ENCODE measurements at regions not wholly inside any gene's neighbourhood (a gene's known extent, or its start where the extent isn't known, plus 50 kb on each side); places are given as distances from the start of the nearest gene placed in this dataset.

GRCh38 chr11:115083144-115083806 is 404.9 kb downstream of the NXPE2 start:
- peaks cover 0 to 5% of the 10 kb centered on the region in 2 donors for H3K4me1 ChIP-seq (ENCODE audit: control insufficient read depth in 2 of 2, insufficient read depth in 1 of 2, low read depth in 1 of 2, low read length in 2 of 2)
- H3K79me1 ChIP-seq (ENCODE audit: low read depth, low read length) = no peaks in the 10 kb centered on the region
- H3K9me3 ChIP-seq (replicated peaks in 1 of 2; ENCODE audit: control insufficient read depth in 2 of 2, insufficient read depth in 1 of 2, low read depth in 1 of 2, low read length in 2 of 2) = no peaks in the 10 kb centered on the region
- no peak overlapping the region for H3K14ac ChIP-seq (ENCODE audit: low read length)
- no peak overlapping the region for H4K8ac ChIP-seq (ENCODE audit: low read depth, low read length)
- H2BK12ac ChIP-seq (ENCODE audit: low read length) = no peak overlapping the region
- no peak overlapping the region for H3K4ac ChIP-seq (ENCODE audit: low read length)
- H3K18ac ChIP-seq (ENCODE audit: low read length) = peak overlapping the region; percentile 73
- H2BK15ac ChIP-seq (ENCODE audit: low read length) = no peak overlapping the region
- no peak overlapping the region for H3K27ac ChIP-seq (replicated peaks; ENCODE audit: low read length)
- no peak overlapping the region for H2AFZ ChIP-seq (ENCODE audit: low read length)
- H3K27me3 ChIP-seq (ENCODE audit: control insufficient read depth in 3 of 3, insufficient read depth in 3 of 3, low read depth in 1 of 3, low read length in 3 of 3) = peaks cover 0 to 5% (median 0%) of the 10 kb centered on the region in 3 experiments
- DNase-seq (ENCODE audit: low spot score) = no peak
- H2BK5ac ChIP-seq (ENCODE audit: low read length) = no peak overlapping the region
- H3K4me2 ChIP-seq (ENCODE audit: insufficient read depth, low read length, poor library complexity, severe bottlenecking) = no peak overlapping the region
- WGBS, 2 donors (ENCODE audit: extremely low coverage in 2 of 2, insufficient read length in 2 of 2, insufficient replicate concordance in 1 of 2) = no CpG with 5 or more reads among the region's 13 CpGs
- H2BK120ac ChIP-seq (ENCODE audit: low read depth, low read length) = peak overlapping the region; percentile 11
- H3K36me3 ChIP-seq (replicated peaks in 1 of 2; ENCODE audit: control insufficient read depth in 2 of 2, insufficient read depth in 2 of 2, low read length in 2 of 2) = no peaks in the 10 kb centered on the region
- H3K9ac ChIP-seq (ENCODE audit: low read depth, low read length, poor library complexity) = no peak overlapping the region
- H3K23ac ChIP-seq (ENCODE audit: low read depth, low read length, poor library complexity) = peak overlapping the region; percentile 21
- peak overlapping the region; percentile 46 for H2AK5ac ChIP-seq (ENCODE audit: low read depth, low read length)
- no peak overlapping the region for H3K4me3 ChIP-seq (ENCODE audit: low read length in 2 of 2)
- no peak overlapping the region for H4K91ac ChIP-seq (ENCODE audit: low read depth, low read length, poor library complexity)

- H2AK5ac ChIP-seq (ENCODE audit: low read depth, low read length) = no peak overlapping the region
- no peak overlapping the region for H3K4me2 ChIP-seq (ENCODE audit: insufficient read depth, low read length, poor library complexity, severe bottlenecking)
- peak overlapping the region; percentile 29 for H2BK15ac ChIP-seq (ENCODE audit: low read length)
- H2BK5ac ChIP-seq (ENCODE audit: low read length) = no peak overlapping the region
- H3K23ac ChIP-seq (ENCODE audit: low read depth, low read length, poor library complexity) = no peak overlapping the region
- no peak overlapping the region for H3K14ac ChIP-seq (ENCODE audit: low read length)
- no peak overlapping the region for H3K18ac ChIP-seq (ENCODE audit: low read length)
- no peak overlapping the region for H3K4ac ChIP-seq (ENCODE audit: low read length)
- no peak overlapping the region for H4K8ac ChIP-seq (ENCODE audit: low read depth, low read length)
- no peaks in the 10 kb centered on the region for H3K36me3 ChIP-seq (replicated peaks in 1 of 2; ENCODE audit: control insufficient read depth in 2 of 2, insufficient read depth in 2 of 2, low read length in 2 of 2)
- no peak overlapping the region for H2BK12ac ChIP-seq (ENCODE audit: low read length)
- H3K79me1 ChIP-seq (ENCODE audit: low read depth, low read length) = no peaks in the 10 kb centered on the region
- no peak overlapping the region for H3K27ac ChIP-seq (replicated peaks; ENCODE audit: low read length)
- H3K4me3 ChIP-seq (ENCODE audit: low read length in 2 of 2) = no peak overlapping the region
- H3K9me3 ChIP-seq (replicated peaks in 1 of 2; ENCODE audit: control insufficient read depth in 2 of 2, insufficient read depth in 1 of 2, low read depth in 1 of 2, low read length in 2 of 2) = no peaks in the 10 kb centered on the region
- no peak overlapping the region for H3K9ac ChIP-seq (ENCODE audit: low read depth, low read length, poor library complexity)
- H2BK120ac ChIP-seq (ENCODE audit: low read depth, low read length) = no peak overlapping the region
- H2AFZ ChIP-seq (ENCODE audit: low read length) = no peak overlapping the region
- no peak overlapping the region for H4K91ac ChIP-seq (ENCODE audit: low read depth, low read length, poor library complexity)
- peak; percentile 18 for DNase-seq (ENCODE audit: low spot score)
- WGBS, 2 donors (ENCODE audit: extremely low coverage in 2 of 2, insufficient read length in 2 of 2, insufficient replicate concordance in 1 of 2) = no CpG with 5 or more reads among the region's 4 CpGs
- peaks cover 0 to 5% of the 10 kb centered on the region in 2 donors for H3K4me1 ChIP-seq (ENCODE audit: control insufficient read depth in 2 of 2, insufficient read depth in 1 of 2, low read depth in 1 of 2, low read length in 2 of 2)
- H3K27me3 ChIP-seq (ENCODE audit: control insufficient read depth in 3 of 3, insufficient read depth in 3 of 3, low read depth in 1 of 3, low read length in 3 of 3) = peaks cover 0 to 5% (median 0%) of the 10 kb centered on the region in 3 experiments
Measured at GRCh38 chr11:115084231-115084630, 405.9 kb downstream of the NXPE2 start.

- WGBS, 2 donors (ENCODE audit: extremely low coverage in 2 of 2, insufficient read length in 2 of 2, insufficient replicate concordance in 1 of 2) = no CpG with 5 or more reads among the region's 5 CpGs
- no peak overlapping the region for H3K27ac ChIP-seq (replicated peaks; ENCODE audit: low read length)
- H3K23ac ChIP-seq (ENCODE audit: low read depth, low read length, poor library complexity) = no peak overlapping the region
- peaks cover 0 to 5% of the 10 kb centered on the region in 2 donors for H3K4me1 ChIP-seq (ENCODE audit: control insufficient read depth in 2 of 2, insufficient read depth in 1 of 2, low read depth in 1 of 2, low read length in 2 of 2)
- no peaks in the 10 kb centered on the region for H3K36me3 ChIP-seq (replicated peaks in 1 of 2; ENCODE audit: control insufficient read depth in 2 of 2, insufficient read depth in 2 of 2, low read length in 2 of 2)
- H4K91ac ChIP-seq (ENCODE audit: low read depth, low read length, poor library complexity) = no peak overlapping the region
- no peak overlapping the region for H3K18ac ChIP-seq (ENCODE audit: low read length)
- no peaks in the 10 kb centered on the region for H3K9me3 ChIP-seq (replicated peaks in 1 of 2; ENCODE audit: control insufficient read depth in 2 of 2, insufficient read depth in 1 of 2, low read depth in 1 of 2, low read length in 2 of 2)
- no peak overlapping the region for H3K9ac ChIP-seq (ENCODE audit: low read depth, low read length, poor library complexity)
- no peak overlapping the region for H2BK120ac ChIP-seq (ENCODE audit: low read depth, low read length)
- no peak overlapping the region for H2BK12ac ChIP-seq (ENCODE audit: low read length)
- H3K4me3 ChIP-seq (ENCODE audit: low read length in 2 of 2) = no peak overlapping the region
- H2BK5ac ChIP-seq (ENCODE audit: low read length) = no peak overlapping the region
- H3K4ac ChIP-seq (ENCODE audit: low read length) = no peak overlapping the region
- no peaks in the 10 kb centered on the region for H3K79me1 ChIP-seq (ENCODE audit: low read depth, low read length)
- H3K14ac ChIP-seq (ENCODE audit: low read length) = no peak overlapping the region
- no peak overlapping the region for H2AFZ ChIP-seq (ENCODE audit: low read length)
- H3K27me3 ChIP-seq (ENCODE audit: control insufficient read depth in 3 of 3, insufficient read depth in 3 of 3, low read depth in 1 of 3, low read length in 3 of 3) = peaks cover 0 to 5% (median 0%) of the 10 kb centered on the region in 3 experiments
- H2BK15ac ChIP-seq (ENCODE audit: low read length) = no peak overlapping the region
- no peak overlapping the region for H4K8ac ChIP-seq (ENCODE audit: low read depth, low read length)
- no peak overlapping the region for H2AK5ac ChIP-seq (ENCODE audit: low read depth, low read length)
- no peak for DNase-seq (ENCODE audit: low spot score)
- H3K4me2 ChIP-seq (ENCODE audit: insufficient read depth, low read length, poor library complexity, severe bottlenecking) = no peak overlapping the region
Measured at GRCh38 chr11:115085461-115086210, 407.3 kb downstream of the NXPE2 start.

- Histone ChIP-seq H3K9ac (ENCODE audit: low read depth, low read length, poor library complexity) (no peak overlapping the region), H2BK5ac (ENCODE audit: low read length) (no peak overlapping the region), H2BK120ac (ENCODE audit: low read depth, low read length) (no peak overlapping the region), H3K4me2 (ENCODE audit: insufficient read depth, low read length, poor library complexity, severe bottlenecking) (no peak overlapping the region), H2BK12ac (ENCODE audit: low read length) (no peak overlapping the region), H2BK15ac (ENCODE audit: low read length) (no peak overlapping the region), H3K9me3 (replicated peaks in 1 of 2; ENCODE audit: control insufficient read depth in 2 of 2, insufficient read depth in 1 of 2, low read depth in 1 of 2, low read length in 2 of 2) (no peaks in the 10 kb centered on the region), H3K18ac (ENCODE audit: low read length) (no peak overlapping the region), H3K4me1 (ENCODE audit: control insufficient read depth in 2 of 2, insufficient read depth in 1 of 2, low read depth in 1 of 2, low read length in 2 of 2) (peaks cover 0 to 5% of the 10 kb centered on the region in 2 donors), H3K14ac (ENCODE audit: low read length) (no peak overlapping the region), H3K4me3 (ENCODE audit: low read length in 2 of 2) (no peak overlapping the region), H2AFZ (ENCODE audit: low read length) (no peak overlapping the region), H4K8ac (ENCODE audit: low read depth, low read length) (no peak overlapping the region), H3K27ac (replicated peaks; ENCODE audit: low read length) (no peak overlapping the region), H3K27me3 (ENCODE audit: control insufficient read depth in 3 of 3, insufficient read depth in 3 of 3, low read depth in 1 of 3, low read length in 3 of 3) (peaks cover 0 to 5% (median 0%) of the 10 kb centered on the region in 3 experiments), H3K4ac (ENCODE audit: low read length) (no peak overlapping the region), H2AK5ac (ENCODE audit: low read depth, low read length) (no peak overlapping the region), H3K36me3 (replicated peaks in 1 of 2; ENCODE audit: control insufficient read depth in 2 of 2, insufficient read depth in 2 of 2, low read length in 2 of 2) (no peaks in the 10 kb centered on the region), H3K23ac (ENCODE audit: low read depth, low read length, poor library complexity) (no peak overlapping the region), H3K79me1 (ENCODE audit: low read depth, low read length) (no peaks in the 10 kb centered on the region), H4K91ac (ENCODE audit: low read depth, low read length, poor library complexity) (no peak overlapping the region)
- WGBS, 2 donors (ENCODE audit: extremely low coverage in 2 of 2, insufficient read length in 2 of 2, insufficient replicate concordance in 1 of 2) = no CpG with 5 or more reads among the region's 2 CpGs
- no peak for DNase-seq (ENCODE audit: low spot score)
Measured at GRCh38 chr11:115087791-115088190, 409.5 kb downstream of the NXPE2 start.

Measured in neuronal stem cell (in vitro differentiated cells).